A549 (cell line): ENCODE measurements at regions not wholly inside any gene's neighbourhood (a gene's known extent, or its start where the extent isn't known, plus 50 kb on each side); places are given as distances from the start of the nearest gene placed in this dataset.

Experiments
- ATAC-seq, 2 experiments: fragments of 200-7000 bp in 1 of 2; fragments of >200 bp in 1 of 2; cut with Nextera tagmentation in 1 of 2; cut with Tn5 transposase in 1 of 2; 3 replicates each; pipeline versions ENCODE4 v1.8.0 to v1.9.1; 2018 to 2020; ENCODE audit warnings: mild to moderate bottlenecking in 1 of 2, moderate library complexity in 1 of 2
- CTCF ChIA-PET: fragments of 300-600 bp; sonication (Branson Sonifier 250); formaldehyde crosslinking; extraction: SDS; loops from one replicate; lab custom pipeline; 2021; ENCODE audit warnings: antibody characterized with exemption, inconsistent platforms; lab: Yijun Ruan, JAX
- POLR2A ChIA-PET: fragments of 350-600 bp; formaldehyde crosslinking; extraction: SDS; loops from one replicate; lab custom pipeline; 2021; ENCODE audit warnings: antibody characterized with exemption, inconsistent platforms; lab: Yijun Ruan, JAX
- DNase-seq, 2 experiments: peaks; one replicate each; pipeline versions ENCODE4 v3.0.0 to v3.0.0-alpha.2; 2011 to 2016; ENCODE audit warnings: low read depth in 1 of 2, low spot score in 1 of 2
- FAIRE-seq: peaks from 2 replicates; lab custom pipeline; 2011; peaks lifted over from hg19 to GRCh38; lab: Jason Lieb, UNC
- H3K27ac ChIP-seq, 2 experiments: fragments of >200 bp; sonication (Bioruptor Twin); formaldehyde crosslinking; 3 replicates each; pipeline ENCODE4 v1.5.1; 2016 to 2017
- H3K4me1 ChIP-seq: fragments of >200 bp; sonication (Bioruptor Twin); formaldehyde crosslinking; 3 replicates; pipeline ENCODE4 v1.6.1; 2016
- H3K4me2 ChIP-seq: fragments of >200 bp; sonication (Bioruptor Twin); formaldehyde crosslinking; 3 replicates; pipeline ENCODE4 v1.6.1; 2016
- H3K4me3 ChIP-seq: fragments of >200 bp; sonication (Bioruptor Twin); formaldehyde crosslinking; 3 replicates; pipeline ENCODE4 v1.5.1; 2016
- H3K9me3 ChIP-seq: fragments of >200 bp; sonication (Bioruptor Twin); formaldehyde crosslinking; 3 replicates; pipeline ENCODE4 v1.6.1; 2016
- BHLHE40 ChIP-seq: IDR thresholded peaks from 2 replicates; pipeline ENCODE4 v1.6.1; 2012; ENCODE audit warnings: low read depth, low read length, inconsistent platforms
- CBX2 ChIP-seq: fragments of 200-600 bp; sonication (generic); IDR thresholded peaks from 2 replicates; pipeline ENCODE4 v1.6.1; 2016; ENCODE audit warnings: low read depth, mild to moderate bottlenecking, borderline replicate concordance
- CBX8 ChIP-seq: fragments of 200-600 bp; sonication (generic); IDR thresholded peaks from 2 replicates; pipeline ENCODE4 v1.6.1; 2016
- CHD2 ChIP-seq: fragments of 150-350 bp; IDR thresholded peaks from 2 replicates; pipeline ENCODE4 v1.6.1; 2014; ENCODE audit warnings: low read length; ENCODE audit not compliant: partially characterized antibody
- CTCF ChIP-seq: fragments of >200 bp; sonication (Bioruptor Twin); formaldehyde crosslinking; IDR thresholded peaks from 3 replicates; pipeline ENCODE4 v1.5.1; 2016
- EHF ChIP-seq: fragments of 250-450 bp; sonication (Bioruptor Pico); IDR thresholded peaks from 2 replicates; pipeline ENCODE4 v1.5.0; 2020; ENCODE audit warnings: mild to moderate bottlenecking
- EP300 ChIP-seq, 2 experiments: fragments of >200 bp; sonication (Bioruptor Twin); formaldehyde crosslinking; IDR thresholded peaks; 2 replicates in 1 of 2; 3 replicates in 1 of 2; pipeline ENCODE4 v1.6.1; 2016 to 2017
- GATA3 ChIP-seq: IDR thresholded peaks from 2 replicates; pipeline ENCODE4 v1.6.1; 2012; ENCODE audit warnings: borderline replicate concordance
- HDAC2 ChIP-seq: fragments of 200-600 bp; sonication (generic); IDR thresholded peaks from 2 replicates; pipeline ENCODE4 v1.6.1; 2016
- HES2 ChIP-seq: fragments of >200 bp; sonication (Bioruptor Twin); formaldehyde crosslinking; IDR thresholded peaks from 2 replicates; pipeline ENCODE4 v1.6.1; 2016
- HMGXB4 ChIP-seq: fragments of 250-450 bp; sonication (Bioruptor Pico); IDR thresholded peaks from 2 replicates; pipeline ENCODE4 v1.5.0; 2021; ENCODE audit warnings: mild to moderate bottlenecking, moderate library complexity, borderline replicate concordance
- HOXA7 ChIP-seq: fragments of 250-450 bp; sonication (Bioruptor Pico); IDR thresholded peaks from 2 replicates; pipeline ENCODE4 v1.5.0; 2020; ENCODE audit warnings: mild to moderate bottlenecking, moderate library complexity
- HOXB13 ChIP-seq: fragments of 250-450 bp; sonication (Bioruptor Pico); IDR thresholded peaks from 2 replicates; pipeline ENCODE4 v1.5.0; 2020; ENCODE audit warnings: low read depth, mild to moderate bottlenecking, moderate library complexity
- MAFK ChIP-seq: fragments of 450-650 bp; IDR thresholded peaks from 2 replicates; pipeline ENCODE4 v1.6.1; 2014; ENCODE audit not compliant: partially characterized antibody
- MYC ChIP-seq: IDR thresholded peaks from 2 replicates; pipeline ENCODE4 v1.6.1; 2012; ENCODE audit warnings: mild to moderate bottlenecking, inconsistent platforms, low read length, improper control_type of control experiment, borderline replicate concordance
- NFE2L2 ChIP-seq: fragments of 150-350 bp; conservative IDR thresholded peaks from 2 replicates; pipeline ENCODE4 v1.6.1; 2014; ENCODE audit warnings: low read length
- NPAS2 ChIP-seq: fragments of 250-450 bp; sonication (Bioruptor Pico); IDR thresholded peaks from 2 replicates; pipeline ENCODE4 v1.8.0; 2022; ENCODE audit warnings: mild to moderate bottlenecking, moderate library complexity, borderline replicate concordance
- NR3C1 ChIP-seq: fragments of >200 bp; sonication (Bioruptor Twin); formaldehyde crosslinking; IDR thresholded peaks from 3 replicates; pipeline ENCODE4 v1.6.1; 2017
- PBX3 ChIP-seq: IDR thresholded peaks from 2 replicates; pipeline ENCODE4 v1.6.1; 2012
- PHF8 ChIP-seq: fragments of 200-600 bp; sonication (generic); IDR thresholded peaks from 2 replicates; pipeline ENCODE4 v1.6.1; 2016; ENCODE audit warnings: low read depth, mild to moderate bottlenecking, antibody characterized with exemption, moderate library complexity, borderline replicate concordance
- POLR2AphosphoS2 ChIP-seq: conservative IDR thresholded peaks from 2 replicates; pipeline ENCODE4 v1.6.1; 2012; ENCODE audit warnings: low read length, improper control_type of control experiment, inconsistent platforms
- RAD21 ChIP-seq, 2 experiments: fragments of >200 bp in 1 of 2; sonication (Bioruptor Twin) in 1 of 2; formaldehyde crosslinking in 1 of 2; IDR thresholded peaks in 1 of 2; conservative IDR thresholded peaks in 1 of 2; 2 replicates in 1 of 2; 3 replicates in 1 of 2; pipeline ENCODE4 v1.6.1; 2012 to 2018; ENCODE audit warnings: inconsistent platforms in 1 of 2
- RARB ChIP-seq: fragments of 250-450 bp; sonication (Bioruptor Pico); IDR thresholded peaks from 2 replicates; pipeline ENCODE4 v1.8.0; 2021; ENCODE audit warnings: mild to moderate bottlenecking, moderate library complexity
- SREBF2 ChIP-seq: fragments of 450-650 bp; IDR thresholded peaks from 2 replicates; pipeline ENCODE4 v1.6.1; 2014; ENCODE audit warnings: mild to moderate bottlenecking, moderate library complexity
- ZFP36 ChIP-seq: fragments of 450-650 bp; IDR thresholded peaks from 2 replicates; pipeline ENCODE4 v1.6.1; 2014; ENCODE audit warnings: borderline replicate concordance; ENCODE audit not compliant: partially characterized antibody
- ZSCAN20 ChIP-seq: fragments of 250-450 bp; sonication (Bioruptor Pico); IDR thresholded peaks from 2 replicates; pipeline ENCODE4 v1.8.0; 2022; ENCODE audit warnings: mild to moderate bottlenecking, moderate library complexity
- WGBS: methylation state at CpG from one replicate; pipeline ENCODE4 v1.1.6; 2017; ENCODE audit errors: missing lambda C conversion rate; 5-methylcytosine and 5-hydroxymethylcytosine counted together

- TF ChIP-seq CHD2 (no peak), EP300 (IDR thresholded peaks at IDR 0.05) (no peak), CBX8 (no peak), HMGXB4 (no peak), EHF (CRISPR knock-in tag) (no peak), NPAS2 (CRISPR knock-in tag) (no peak), POLR2AphosphoS2 (no peak), HES2 (no peak), NFE2L2 (no peak), RAD21 (conservative IDR thresholded peaks at IDR 0.05 in 1 of 2, IDR thresholded peaks at IDR 0.05 in 1 of 2) (no peak), MYC (no peak), CTCF (no peak), GATA3 (no peak), HOXA7 (no peak), BHLHE40 (no peak), PBX3 (no peak), MAFK (no peak), SREBF2 (no peak)
- ChIA-PET CTCF (no interaction called here), POLR2A (no interaction called here)
- FAIRE-seq = no peak
- Histone ChIP-seq H3K4me3 (no peak overlapping the region), H3K27ac (no peak overlapping the region), H3K4me1 (no peaks in the 10 kb centered on the region), H3K9me3 (no peaks in the 10 kb centered on the region; the same call in 2 of the 3 replicates), H3K4me2 (no peak overlapping the region)
- no peak for ATAC-seq
- DNase-seq = no peak
Observed at GRCh38 chr1:198955085-198955484, 316.2 kb downstream of the PTPRC start.

GRCh38 chr1:198957044-198957443, 318.2 kb downstream of the PTPRC start:
- no peak for FAIRE-seq
- CTCF ChIA-PET = no interaction called here
- no peaks in the 10 kb centered on the region for H3K4me1 ChIP-seq
- H3K4me3 ChIP-seq = no peak overlapping the region
- H3K9me3 ChIP-seq = no peaks in the 10 kb centered on the region; the same call in 2 of the 3 replicates
- POLR2A ChIA-PET = no interaction called here
- ATAC-seq = no peak
- no peak for TF ChIP-seq HOXB13
- no peak for TF ChIP-seq HDAC2
- no peak for TF ChIP-seq BHLHE40
- TF ChIP-seq NR3C1 = no peak
- no peak for TF ChIP-seq RARB (CRISPR knock-in tag)
- no peak for TF ChIP-seq ZSCAN20 (CRISPR knock-in tag)
- no peak for DNase-seq
- WGBS = 5% methylated on average over 1 of the region's 1 CpG
- H3K27ac ChIP-seq = no peak overlapping the region
- H3K4me2 ChIP-seq = no peak overlapping the region

GRCh38 chr1:198959032-198959431, 320.2 kb downstream of the PTPRC start:
- Histone ChIP-seq H3K4me3 (no peak overlapping the region), H3K9me3 (no peaks in the 10 kb centered on the region; the same call in 2 of the 3 replicates), H3K27ac (no peak overlapping the region), H3K4me1 (no peaks in the 10 kb centered on the region), H3K4me2 (no peak overlapping the region)
- FAIRE-seq = no peak
- DNase-seq = no peak
- ChIA-PET POLR2A (no interaction called here), CTCF (interaction anchor here (0.6 kb wide), 1 partner anchor 99 kb away, joined by 4 read pairs; no protein-coding TSS in a partner anchor)
- TF ChIP-seq HES2 (no peak), CBX2 (no peak), ZFP36 (no peak), PHF8 (no peak)
- ATAC-seq = no peak
- WGBS = 53% methylated on average over 3 of the region's 3 CpGs
